ENCODE measurements at regions not wholly inside any gene's neighbourhood (a gene's known extent, or its start where the extent isn't known, plus 50 kb on each side); places are given as distances from the start of the nearest gene placed in this dataset.
A peak's percentile ranks its signal among the peaks of the same experiment; 100 is the strongest.

- DNase-seq (ENCODE audit: low read depth in 2 of 3, low spot score in 2 of 3) = no peak
These were observed 218.6 kb upstream of the FOXN3 start for GRCh38 chr14:89635615-89636014.

GRCh38 chr14:89634037-89634436, 217.0 kb upstream of the FOXN3 start:
- no peak for DNase-seq (ENCODE audit: low read depth in 2 of 3, low spot score in 2 of 3)

GRCh38 chr14:89630101-89630829, 213.2 kb upstream of the FOXN3 start:
- no peak for DNase-seq (ENCODE audit: low read depth in 2 of 3, low spot score in 2 of 3)

GRCh38 chr14:89629383-89629782, 212.3 kb upstream of the FOXN3 start:
- no peak for DNase-seq (ENCODE audit: low read depth in 2 of 3, low spot score in 2 of 3)

- no peak for DNase-seq (ENCODE audit: low read depth in 2 of 3, low spot score in 2 of 3)
These were observed 211.5 kb upstream of the FOXN3 start for GRCh38 chr14:89628521-89628920.

GRCh38 chr14:89626233-89626806, 209.3 kb upstream of the FOXN3 start:
- peak in 1 of 3 donors; percentile 78 for DNase-seq (ENCODE audit: low read depth in 2 of 3, low spot score in 2 of 3)

- no peak for DNase-seq (ENCODE audit: low read depth in 2 of 3, low spot score in 2 of 3)
These were observed 208.7 kb upstream of the FOXN3 start for GRCh38 chr14:89625731-89626232.

- DNase-seq (ENCODE audit: low read depth in 2 of 3, low spot score in 2 of 3) = no peak
These were observed 208.2 kb upstream of the FOXN3 start for GRCh38 chr14:89625244-89625713.

GRCh38 chr14:89624500-89625156, 207.6 kb upstream of the FOXN3 start:
- no peak for DNase-seq (ENCODE audit: low read depth in 2 of 3, low spot score in 2 of 3)

- no peak for DNase-seq (ENCODE audit: low read depth in 2 of 3, low spot score in 2 of 3)
These were observed 205.0 kb upstream of the FOXN3 start for GRCh38 chr14:89621791-89622638.

GRCh38 chr14:89621009-89621421, 204.0 kb upstream of the FOXN3 start:
- peak in 1 of 3 donors; percentile 36 for DNase-seq (ENCODE audit: low read depth in 2 of 3, low spot score in 2 of 3)

GRCh38 chr14:89620436-89620835, 203.4 kb upstream of the FOXN3 start:
- no peak for DNase-seq (ENCODE audit: low read depth in 2 of 3, low spot score in 2 of 3)

- no peak for DNase-seq (ENCODE audit: low read depth in 2 of 3, low spot score in 2 of 3)
These were observed 202.6 kb upstream of the FOXN3 start for GRCh38 chr14:89619596-89619995.

- DNase-seq (ENCODE audit: low read depth in 2 of 3, low spot score in 2 of 3) = peak in 2 of 3 donors; percentile 77 to 80
These were observed 201.9 kb upstream of the FOXN3 start for GRCh38 chr14:89618811-89619551.

GRCh38 chr14:89618330-89618708, 201.3 kb upstream of the FOXN3 start:
- DNase-seq (ENCODE audit: low read depth in 2 of 3, low spot score in 2 of 3) = peak in 1 of 3 donors; percentile 31

GRCh38 chr14:89617481-89618329, 200.7 kb upstream of the FOXN3 start:
- peak in 1 of 3 donors; percentile 44 for DNase-seq (ENCODE audit: low read depth in 2 of 3, low spot score in 2 of 3)

- peak in 2 of 3 donors; percentile 47 to 49 for DNase-seq (ENCODE audit: low read depth in 2 of 3, low spot score in 2 of 3)
These were observed 199.9 kb upstream of the FOXN3 start for GRCh38 chr14:89616852-89617341.

- DNase-seq (ENCODE audit: low read depth in 2 of 3, low spot score in 2 of 3) = no peak
These were observed 199.4 kb upstream of the FOXN3 start for GRCh38 chr14:89616425-89616824.

GRCh38 chr14:89615421-89615820, 198.4 kb upstream of the FOXN3 start:
- no peak for DNase-seq (ENCODE audit: low read depth in 2 of 3, low spot score in 2 of 3)
